ENCODE measurements at regions not wholly inside any gene's neighbourhood (a gene's known extent, or its start where the extent isn't known, plus 50 kb on each side); places are given as distances from the start of the nearest gene placed in this dataset.

DNA sequence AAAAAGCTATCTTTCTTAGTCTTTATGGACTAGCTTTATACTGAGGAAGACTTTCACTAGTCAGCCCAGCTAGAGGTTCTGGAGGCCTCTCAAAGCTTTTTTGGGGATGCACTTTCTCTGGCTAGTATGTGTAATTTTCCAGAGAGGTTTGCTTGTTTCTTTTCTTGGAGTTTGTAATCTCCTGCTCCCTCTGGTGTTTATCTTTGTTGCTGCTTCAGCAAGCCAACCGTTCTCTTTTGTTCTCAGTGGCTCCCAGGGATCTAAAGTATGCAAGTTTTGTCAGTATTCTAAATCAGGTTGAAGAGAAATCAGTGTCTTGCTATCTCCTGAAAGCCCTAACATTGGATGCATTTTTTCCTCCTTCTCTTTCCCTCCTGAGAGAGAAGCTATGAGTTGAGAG is 121.1 kb upstream of the MYO16 start:
- H3K4me1 Mint-ChIP-seq, result no peaks in the 10 kb centered on the region
- CTCF ChIA-PET, result no interaction called here
- H3K4me3 Mint-ChIP-seq, result no peak overlapping the region
- H3K27ac Mint-ChIP-seq, result no peak overlapping the region
- H3K36me3 Mint-ChIP-seq, result no peaks in the 10 kb centered on the region
- no peak for DNase-seq
- H3K27me3 Mint-ChIP-seq, result no peaks in the 10 kb centered on the region
- no peak for ATAC-seq
- no peaks in the 10 kb centered on the region for H3K9me3 Mint-ChIP-seq (ENCODE audit: low read depth)

DNA sequence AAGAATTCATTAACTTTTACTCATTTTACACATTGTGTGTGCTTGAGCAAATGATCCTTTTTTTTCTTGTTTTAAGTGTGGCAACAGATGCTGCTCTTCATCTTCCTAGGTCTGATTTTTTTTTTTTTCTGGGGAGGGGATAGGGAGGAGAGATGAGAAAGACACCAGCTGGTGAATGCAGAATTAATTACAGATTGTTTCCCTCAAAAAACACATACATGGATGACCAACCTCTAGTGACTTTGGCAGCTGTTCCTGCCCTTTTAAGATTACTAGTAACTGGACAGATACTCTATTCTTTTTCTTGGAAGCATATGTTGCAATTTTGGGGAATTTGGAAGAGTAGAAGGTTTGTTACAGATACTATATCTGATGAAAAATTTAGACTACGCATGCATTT is 103.6 kb upstream of the MYO16 start:
- DNase-seq, result no peak
- Mint-ChIP-seq H3K9me3 (ENCODE audit: low read depth) (peaks cover 2% of the 10 kb centered on the region), H3K27me3 (no peaks in the 10 kb centered on the region), H3K36me3 (no peaks in the 10 kb centered on the region), H3K27ac (no peak overlapping the region), H3K4me3 (no peak overlapping the region), H3K4me1 (no peaks in the 10 kb centered on the region)
- CTCF ChIA-PET, result no interaction called here
- no peak for ATAC-seq

DNA sequence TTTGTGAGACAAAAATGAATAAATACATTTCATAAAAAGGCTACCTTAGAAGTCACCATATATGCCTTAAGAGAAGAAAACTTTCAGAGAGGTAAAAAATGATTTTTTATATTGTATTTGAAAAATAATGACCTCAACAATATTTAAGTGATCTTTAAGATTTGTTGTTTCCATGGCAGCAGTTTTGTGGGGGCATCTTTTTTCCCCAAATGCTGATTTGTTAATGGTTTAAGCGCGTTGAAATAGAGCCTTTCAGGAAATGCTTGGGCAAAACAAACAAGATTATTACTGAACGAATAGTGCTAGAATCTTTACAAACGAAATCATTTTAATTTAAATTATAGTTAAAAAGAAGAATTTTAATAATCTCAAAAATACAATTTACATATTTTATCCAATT is 103.1 kb upstream of the MYO16 start:
- no peak for ATAC-seq
- Mint-ChIP-seq H3K36me3 (no peaks in the 10 kb centered on the region), H3K4me1 (no peaks in the 10 kb centered on the region), H3K4me3 (no peak overlapping the region), H3K27me3 (no peaks in the 10 kb centered on the region), H3K9me3 (ENCODE audit: low read depth) (peaks cover 2% of the 10 kb centered on the region), H3K27ac (no peak overlapping the region)
- no peak for DNase-seq
- CTCF ChIA-PET, result interaction anchor here (1.1 kb wide), 1 partner anchor 10 kb away, joined by 3 read pairs; no protein-coding TSS in a partner anchor

DNA sequence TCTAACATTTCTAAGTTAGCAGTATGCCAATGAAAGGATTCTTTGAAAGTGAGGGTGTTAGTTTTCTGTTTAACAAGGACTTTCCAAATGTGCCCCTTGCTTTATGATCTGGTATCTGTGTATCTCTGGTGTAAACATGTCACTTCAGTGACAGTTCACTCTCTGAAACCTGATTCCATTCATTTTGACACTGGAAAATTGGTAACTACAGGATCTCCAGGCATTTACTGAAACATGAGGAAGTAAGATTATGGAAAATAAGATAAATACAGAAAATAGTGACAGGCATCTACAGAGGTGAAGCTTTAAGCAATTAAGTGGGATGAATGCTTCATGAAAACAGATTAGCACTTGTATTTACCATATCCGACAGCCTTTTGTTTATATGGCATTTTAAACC is 101.6 kb upstream of the MYO16 start:
- DNase-seq (no peak), ATAC-seq (no peak)
- Mint-ChIP-seq H3K27ac (no peak overlapping the region), H3K4me1 (no peaks in the 10 kb centered on the region), H3K36me3 (no peaks in the 10 kb centered on the region), H3K27me3 (no peaks in the 10 kb centered on the region), H3K9me3 (ENCODE audit: low read depth) (peaks cover 2% of the 10 kb centered on the region), H3K4me3 (no peak overlapping the region)
- CTCF ChIA-PET, result interaction anchor here (0.6 kb wide), 1 partner anchor 397 kb away, joined by 3 read pairs; no protein-coding TSS in a partner anchor

DNA sequence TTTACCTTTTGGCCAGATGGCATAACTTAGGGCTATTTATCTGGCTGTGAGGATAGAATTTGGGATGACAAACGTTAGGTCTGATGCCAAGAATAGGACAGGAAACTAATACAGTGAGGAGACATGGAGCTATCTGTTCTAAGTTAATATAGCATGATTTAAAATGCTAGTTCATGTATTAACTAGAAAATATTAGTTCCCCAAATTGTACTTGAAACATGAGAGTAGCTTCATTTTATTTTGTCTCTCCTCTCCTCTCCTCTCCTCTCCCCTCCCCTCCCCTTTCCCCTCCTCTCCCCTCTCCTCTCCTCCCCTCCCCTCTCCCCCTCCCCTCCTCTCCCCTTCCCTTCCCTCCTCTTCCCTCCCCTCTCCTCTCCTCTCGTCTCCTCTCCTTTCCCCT is 101.1 kb upstream of the MYO16 start:
- Mint-ChIP-seq H3K4me1 (no peaks in the 10 kb centered on the region), H3K9me3 (ENCODE audit: low read depth) (peaks cover 2% of the 10 kb centered on the region), H3K4me3 (no peak overlapping the region), H3K36me3 (no peaks in the 10 kb centered on the region), H3K27ac (no peak overlapping the region), H3K27me3 (no peaks in the 10 kb centered on the region)
- ATAC-seq, result no peak
- CTCF ChIA-PET, result interaction anchor here (0.6 kb wide), 1 partner anchor 397 kb away, joined by 3 read pairs; no protein-coding TSS in a partner anchor
- DNase-seq, result no peak

DNA sequence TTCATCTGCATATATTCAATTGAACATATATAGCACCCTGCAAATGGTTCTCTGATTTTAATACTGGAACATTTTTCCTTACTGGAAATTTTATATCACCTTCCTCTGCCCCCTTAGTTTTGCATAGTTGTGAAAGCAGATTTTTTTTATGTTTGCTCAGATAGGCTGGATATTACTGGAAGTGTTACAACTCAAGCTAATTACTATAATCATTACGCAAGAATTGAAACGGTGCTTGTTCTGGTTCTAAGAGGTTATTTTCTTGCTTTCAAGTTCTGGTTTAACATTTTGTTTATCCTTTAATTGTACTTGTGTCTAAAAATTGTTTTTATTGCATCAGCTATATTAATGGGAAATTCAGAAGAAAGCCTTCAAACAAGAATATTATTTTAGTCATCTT is 95.6 kb upstream of the MYO16 start:
- CTCF ChIA-PET, result no interaction called here
- DNase-seq (no peak), ATAC-seq (no peak)
- no peaks in the 10 kb centered on the region for H3K36me3 Mint-ChIP-seq
- no peaks in the 10 kb centered on the region for H3K9me3 Mint-ChIP-seq (ENCODE audit: low read depth)
- no peaks in the 10 kb centered on the region for H3K27me3 Mint-ChIP-seq
- H3K27ac Mint-ChIP-seq, result no peak overlapping the region
- no peaks in the 10 kb centered on the region for H3K4me1 Mint-ChIP-seq
- H3K4me3 Mint-ChIP-seq, result no peak overlapping the region

DNA sequence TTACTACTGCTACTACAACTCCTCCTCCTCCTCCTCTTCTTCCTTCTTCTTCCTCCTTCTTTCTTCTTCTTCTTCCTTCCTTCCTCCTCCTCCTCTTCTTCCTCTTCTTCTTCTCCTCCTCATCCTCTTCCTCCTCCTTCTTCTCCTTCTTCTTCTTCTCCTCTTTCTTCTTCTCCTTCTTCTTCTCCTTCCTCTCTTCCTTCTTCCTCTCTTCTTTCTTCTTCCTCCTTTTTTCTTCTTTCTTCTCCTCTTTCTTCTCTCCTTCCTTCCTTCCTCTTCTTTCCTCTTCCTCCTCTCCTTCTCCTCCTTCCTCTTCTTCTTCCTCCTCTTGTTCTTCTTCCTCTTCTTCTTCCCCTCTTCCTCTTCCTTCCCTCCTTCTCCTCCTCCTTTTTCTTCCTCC is 94.7 kb upstream of the MYO16 start:
- no peaks in the 10 kb centered on the region for H3K4me1 Mint-ChIP-seq
- H3K9me3 Mint-ChIP-seq (ENCODE audit: low read depth), result no peaks in the 10 kb centered on the region
- DNase-seq (no peak), ATAC-seq (no peak)
- no peak overlapping the region for H3K4me3 Mint-ChIP-seq
- no peak overlapping the region for H3K27ac Mint-ChIP-seq
- H3K36me3 Mint-ChIP-seq, result no peaks in the 10 kb centered on the region
- CTCF ChIA-PET, result no interaction called here
- no peaks in the 10 kb centered on the region for H3K27me3 Mint-ChIP-seq

DNA sequence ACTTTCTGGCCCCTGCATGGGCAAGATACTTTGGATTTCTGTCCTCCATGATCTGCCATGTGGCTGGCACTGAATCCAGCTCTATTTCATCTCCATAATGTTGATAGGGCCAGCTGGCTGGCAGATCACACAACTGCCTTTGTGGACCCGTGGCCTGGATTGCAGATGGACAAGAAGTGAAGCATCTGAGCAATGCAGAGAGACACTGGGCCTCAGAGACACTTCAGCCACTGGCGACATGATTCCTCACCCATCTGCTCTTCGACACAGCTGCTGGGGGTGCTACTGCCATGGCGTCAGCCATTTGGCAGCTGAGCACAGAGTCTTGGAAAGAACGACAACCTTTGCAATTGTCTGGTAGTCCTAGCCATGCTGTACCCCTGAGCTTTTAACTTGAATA is 79.5 kb upstream of the MYO16 start:
- Mint-ChIP-seq H3K4me3 (no peak overlapping the region), H3K36me3 (no peaks in the 10 kb centered on the region), H3K27me3 (no peaks in the 10 kb centered on the region), H3K27ac (no peak overlapping the region), H3K9me3 (ENCODE audit: low read depth) (peaks cover 9% of the 10 kb centered on the region), H3K4me1 (no peaks in the 10 kb centered on the region)
- CTCF ChIA-PET, result no interaction called here
- ATAC-seq (no peak), DNase-seq (no peak)

DNA sequence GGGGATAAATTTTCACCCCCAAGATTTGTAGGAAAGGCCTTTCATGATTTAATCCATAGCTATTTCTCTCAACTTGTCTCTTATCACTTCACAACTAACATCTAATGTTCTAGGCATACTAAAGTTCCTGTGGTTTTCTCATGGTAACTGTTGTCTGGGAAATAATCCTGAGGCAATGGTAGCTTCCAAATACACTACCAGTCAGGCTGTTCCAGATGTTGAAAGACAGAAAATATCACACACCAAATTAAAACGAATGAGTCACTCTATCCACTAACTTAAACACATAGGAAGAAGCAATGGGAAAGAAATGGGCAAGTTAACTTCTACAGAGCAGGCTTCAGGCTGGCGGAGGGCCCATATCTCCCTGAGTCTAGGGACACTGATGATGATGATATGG is 77.7 kb upstream of the MYO16 start:
- Mint-ChIP-seq H3K36me3 (no peaks in the 10 kb centered on the region), H3K27ac (no peak overlapping the region), H3K9me3 (ENCODE audit: low read depth) (peaks cover 4% of the 10 kb centered on the region), H3K4me1 (no peaks in the 10 kb centered on the region), H3K4me3 (no peak overlapping the region), H3K27me3 (no peaks in the 10 kb centered on the region)
- ATAC-seq (no peak), DNase-seq (no peak)
- CTCF ChIA-PET, result no interaction called here

DNA sequence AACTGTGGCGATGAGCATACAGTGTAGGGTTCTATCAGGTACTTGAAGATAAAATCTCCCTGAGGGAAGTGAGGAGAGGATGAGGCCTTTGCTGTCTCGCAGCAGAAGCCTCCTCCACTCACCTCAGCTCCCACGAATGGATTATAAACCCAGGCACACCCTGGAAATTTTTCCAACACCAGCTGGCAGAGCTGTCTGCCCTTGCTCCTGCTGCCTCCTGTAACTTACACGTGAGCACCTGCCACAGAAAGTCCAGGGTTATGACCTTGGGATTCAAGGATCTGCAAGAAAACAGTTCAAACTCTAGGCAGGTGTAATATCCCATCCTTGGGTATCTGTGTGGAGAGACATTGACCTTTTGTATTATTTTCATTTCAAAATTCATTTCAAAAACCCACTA is 70.9 kb upstream of the MYO16 start:
- Mint-ChIP-seq H3K36me3 (no peaks in the 10 kb centered on the region), H3K27ac (no peak overlapping the region), H3K4me1 (no peaks in the 10 kb centered on the region), H3K4me3 (no peak overlapping the region), H3K9me3 (ENCODE audit: low read depth) (no peaks in the 10 kb centered on the region), H3K27me3 (no peaks in the 10 kb centered on the region)
- ATAC-seq (no peak), DNase-seq (no peak)
- CTCF ChIA-PET, result no interaction called here

DNA sequence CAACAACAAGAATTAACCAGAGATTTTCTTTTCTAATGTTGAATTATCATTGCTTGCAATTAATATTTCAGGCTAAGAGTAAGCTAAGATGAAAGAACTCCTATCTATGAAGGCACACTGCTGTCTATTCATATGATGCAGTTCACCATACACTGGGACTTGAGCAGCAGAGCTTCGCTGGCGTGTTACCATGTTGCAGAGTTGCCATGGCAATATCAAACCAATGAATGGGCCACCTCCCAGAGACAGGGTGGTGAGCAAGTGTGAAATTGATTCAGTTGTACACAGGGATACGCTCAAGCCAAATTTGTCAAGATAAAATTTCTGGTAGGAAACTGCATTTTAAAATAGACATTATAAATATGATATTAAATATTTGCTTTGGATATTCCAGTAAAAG is 69.3 kb upstream of the MYO16 start:
- Mint-ChIP-seq H3K9me3 (ENCODE audit: low read depth) (no peaks in the 10 kb centered on the region), H3K4me1 (no peaks in the 10 kb centered on the region), H3K36me3 (no peaks in the 10 kb centered on the region), H3K27ac (no peak overlapping the region), H3K27me3 (no peaks in the 10 kb centered on the region), H3K4me3 (no peak overlapping the region)
- CTCF ChIA-PET, result no interaction called here
- DNase-seq (no peak), ATAC-seq (no peak)

DNA sequence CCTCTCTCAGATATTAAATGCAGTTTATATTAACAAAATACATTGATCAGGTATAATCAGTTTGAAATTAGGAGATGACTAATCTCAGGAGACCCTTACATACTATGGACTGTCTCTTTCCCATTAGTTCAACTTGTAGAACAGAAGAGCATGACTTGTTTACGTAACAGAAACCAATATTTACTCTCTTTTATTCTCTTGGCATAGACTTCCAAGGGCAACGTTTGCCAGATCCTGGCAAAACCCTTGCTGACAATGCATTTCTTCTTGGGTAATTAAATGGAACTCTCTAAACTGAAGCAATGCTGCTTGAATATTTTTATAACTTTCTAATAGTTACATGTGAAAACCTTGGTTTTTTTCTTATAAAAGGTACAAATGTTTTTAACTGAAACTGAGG is 68.3 kb upstream of the MYO16 start:
- DNase-seq (no peak), ATAC-seq (no peak)
- no peaks in the 10 kb centered on the region for H3K27me3 Mint-ChIP-seq
- no peak overlapping the region for H3K27ac Mint-ChIP-seq
- H3K9me3 Mint-ChIP-seq (ENCODE audit: low read depth), result no peaks in the 10 kb centered on the region
- no peak overlapping the region for H3K4me3 Mint-ChIP-seq
- CTCF ChIA-PET, result no interaction called here
- H3K4me1 Mint-ChIP-seq, result no peaks in the 10 kb centered on the region
- H3K36me3 Mint-ChIP-seq, result no peaks in the 10 kb centered on the region

DNA sequence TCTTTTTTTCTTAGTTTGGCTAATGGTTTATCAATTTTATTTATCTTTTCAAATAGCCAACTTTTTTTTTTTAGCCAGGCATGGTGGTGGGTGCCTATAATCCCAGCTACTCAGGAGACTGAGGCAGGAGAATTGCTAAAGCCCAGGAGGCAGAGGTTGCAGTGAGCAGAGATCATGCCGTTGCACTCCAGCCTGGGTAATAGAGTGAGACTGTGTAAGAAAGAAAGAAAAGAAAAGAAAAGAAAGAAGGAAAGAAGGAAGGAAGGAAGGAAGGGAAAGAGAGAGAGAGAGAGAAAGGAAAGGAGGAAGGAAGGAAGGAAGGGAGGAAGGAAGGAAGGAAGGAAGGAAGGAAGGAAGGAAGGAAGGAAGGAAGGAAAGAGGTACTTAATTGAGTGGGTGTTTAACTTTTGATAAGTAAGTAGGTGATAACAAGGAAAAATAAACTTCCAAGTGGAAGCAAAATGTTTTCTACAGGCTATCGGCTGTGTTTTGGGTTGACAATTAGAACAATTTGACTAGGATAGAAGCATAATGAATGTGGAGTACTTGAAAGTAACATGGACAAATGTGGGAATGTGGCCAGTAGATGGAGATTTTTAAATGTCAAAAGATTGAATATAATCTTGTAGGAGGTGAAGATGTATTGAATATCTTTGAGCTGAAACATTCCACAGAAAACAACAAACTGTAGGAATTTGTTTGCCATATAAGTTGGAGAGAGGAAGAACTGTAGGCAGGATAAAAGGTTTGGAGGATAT is 62.8 kb upstream of the MYO16 start:
- no peaks in the 10 kb centered on the region for H3K9me3 Mint-ChIP-seq (ENCODE audit: low read depth)
- no peak for ATAC-seq
- CTCF ChIA-PET, result no interaction called here
- no peaks in the 10 kb centered on the region for H3K27me3 Mint-ChIP-seq
- no peaks in the 10 kb centered on the region for H3K36me3 Mint-ChIP-seq
- no peak for DNase-seq
- H3K4me1 Mint-ChIP-seq, result no peaks in the 10 kb centered on the region
- no peak overlapping the region for H3K27ac Mint-ChIP-seq
- H3K4me3 Mint-ChIP-seq, result no peak overlapping the region

DNA sequence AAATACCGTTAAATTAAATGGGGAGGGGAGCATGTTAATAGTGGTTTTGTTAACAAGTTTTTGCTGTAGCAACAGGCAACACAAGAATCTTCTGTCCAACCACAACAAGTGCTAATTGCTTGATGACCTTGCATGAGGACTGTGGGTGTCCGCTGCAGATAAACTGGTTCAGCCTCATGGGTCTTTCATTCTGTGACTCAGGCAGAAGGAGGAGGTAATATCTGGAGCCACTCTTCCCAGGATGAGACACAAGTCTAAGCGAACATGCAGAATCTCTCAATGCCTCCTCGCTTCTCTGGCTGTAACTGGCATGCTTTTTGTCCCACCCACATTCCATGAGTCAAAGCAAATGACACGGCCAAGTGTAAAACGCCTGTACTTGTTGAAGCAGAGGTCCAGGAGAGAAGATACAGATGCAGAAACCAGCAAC is 56.6 kb upstream of the MYO16 start:
- Mint-ChIP-seq H3K27ac (no peak overlapping the region), H3K36me3 (no peaks in the 10 kb centered on the region), H3K9me3 (ENCODE audit: low read depth) (no peaks in the 10 kb centered on the region), H3K4me3 (no peak overlapping the region), H3K27me3 (no peaks in the 10 kb centered on the region), H3K4me1 (no peaks in the 10 kb centered on the region)
- DNase-seq, result no peak
- CTCF ChIA-PET, result no interaction called here
- no peak for ATAC-seq

DNA sequence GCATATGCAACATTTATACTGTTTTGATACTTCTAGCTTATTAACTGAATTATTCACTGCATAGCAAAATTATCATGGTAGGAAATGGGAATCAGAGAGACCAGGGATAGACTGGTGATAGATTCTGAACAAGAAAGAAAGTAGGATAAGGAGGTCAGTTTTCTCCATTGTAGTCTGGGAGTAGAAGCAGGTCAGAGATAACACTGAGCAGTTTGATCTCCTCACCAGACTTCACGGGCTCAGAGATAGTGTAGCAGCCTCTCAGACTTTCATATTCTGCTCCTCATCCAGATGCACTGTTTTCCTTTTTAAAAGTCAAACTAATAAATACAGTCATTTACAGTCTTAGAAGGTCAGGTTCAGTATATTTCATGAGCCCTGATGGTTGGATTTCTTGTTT is 56.0 kb upstream of the MYO16 start:
- CTCF ChIA-PET, result no interaction called here
- H3K27ac Mint-ChIP-seq, result no peak overlapping the region
- no peak overlapping the region for H3K4me3 Mint-ChIP-seq
- H3K4me1 Mint-ChIP-seq, result no peaks in the 10 kb centered on the region
- H3K36me3 Mint-ChIP-seq, result no peaks in the 10 kb centered on the region
- DNase-seq, result no peak
- H3K9me3 Mint-ChIP-seq (ENCODE audit: low read depth), result no peaks in the 10 kb centered on the region
- no peak for ATAC-seq
- H3K27me3 Mint-ChIP-seq, result no peaks in the 10 kb centered on the region

Measured in activated CD8-positive, alpha-beta memory T cell treated with anti-CD3 and anti-CD28 coated beads, Interleukin-2, amount 10 ng/mL, durations not matched to agents 7 days and 5 days (primary cell).